Mucosa of gallbladder (tissue), 1 donor: ENCODE measurements at regions not wholly inside any gene's neighbourhood (a gene's known extent, or its start where the extent isn't known, plus 50 kb on each side); places are given as distances from the start of the nearest gene placed in this dataset.
"Not testable (repeated sequence)": the region's sequence is repeated elsewhere in the genome, so short reads cannot be mapped to it uniquely, and the experiment has no call there.

ENCODE experiments used
- DNase-seq: peaks from one replicate; pipeline ENCODE4 v3.0.0-alpha.2; 2020; ENCODE audit warnings: low spot score
- donor health status: DM: no; HTN: no; CAD: no.

GRCh38 chr3:168779970-168780645, 684.4 kb upstream of the GOLIM4 start:
- DNase-seq, result not testable (repeated sequence)

- DNase-seq, result no peak
Measured at GRCh38 chr3:168753724-168754123, 658.0 kb upstream of the GOLIM4 start.

GRCh38 chr3:168752339-168752738, 656.6 kb upstream of the GOLIM4 start:
- no peak for DNase-seq

- no peak for DNase-seq
Measured at GRCh38 chr3:168747697-168748096, 652.0 kb upstream of the GOLIM4 start.

- no peak for DNase-seq
Measured at GRCh38 chr3:168738527-168739325, 643.0 kb upstream of the GOLIM4 start.

- no peak for DNase-seq
Measured at GRCh38 chr3:168736202-168736601, 640.5 kb upstream of the GOLIM4 start.

- no peak for DNase-seq
Measured at GRCh38 chr3:168730073-168730472, 634.3 kb upstream of the GOLIM4 start.

GRCh38 chr3:168722091-168722490, 626.4 kb upstream of the GOLIM4 start:
- DNase-seq, result no peak

- no peak for DNase-seq
Measured at GRCh38 chr3:168714609-168715240, 619.0 kb upstream of the GOLIM4 start.

- no peak for DNase-seq
Measured at GRCh38 chr3:168709073-168709472, 613.3 kb upstream of the GOLIM4 start.

GRCh38 chr3:168707900-168708299, 612.2 kb upstream of the GOLIM4 start:
- DNase-seq, result no peak

- DNase-seq, result no peak
Measured at GRCh38 chr3:168705412-168705811, 609.7 kb upstream of the GOLIM4 start.

- no peak for DNase-seq
Measured at GRCh38 chr3:168696051-168696450, 600.3 kb upstream of the GOLIM4 start.

GRCh38 chr3:168693870-168694269, 598.1 kb upstream of the GOLIM4 start:
- DNase-seq, result no peak

GRCh38 chr3:168688267-168688666, 592.5 kb upstream of the GOLIM4 start:
- no peak for DNase-seq

GRCh38 chr3:168684519-168684918, 588.8 kb upstream of the GOLIM4 start:
- DNase-seq, result no peak

- DNase-seq, result no peak
Measured at GRCh38 chr3:168678730-168679129, 583.0 kb upstream of the GOLIM4 start.

- no peak for DNase-seq
Measured at GRCh38 chr3:168671091-168671490, 575.4 kb upstream of the GOLIM4 start.

GRCh38 chr3:168660879-168661657, 565.3 kb upstream of the GOLIM4 start:
- DNase-seq, result not testable (repeated sequence)

GRCh38 chr3:168659015-168659414, 563.3 kb upstream of the GOLIM4 start:
- no peak for DNase-seq

- no peak for DNase-seq
Measured at GRCh38 chr3:168655611-168656010, 559.9 kb upstream of the GOLIM4 start.

GRCh38 chr3:168654700-168655099, 559.0 kb upstream of the GOLIM4 start:
- DNase-seq, result no peak
